Stimulated activated naive CD8-positive, alpha-beta T cell treated with anti-CD3 and anti-CD28 coated beads, Interleukin-15, amount 100 ng/mL, for 72 hours (primary cell): ENCODE measurements at regions not wholly inside any gene's neighbourhood (a gene's known extent, or its start where the extent isn't known, plus 50 kb on each side); places are given as distances from the start of the nearest gene placed in this dataset.
"Not testable (repeated sequence)": the region's sequence is repeated elsewhere in the genome, so short reads cannot be mapped to it uniquely, and the experiment has no call there.

Experiments used
- ATAC-seq: fragments of 150-1000 bp; cut with Tn5 transposase; 2 replicates; pipeline ENCODE4 v1.10.0; 2021; ENCODE audit warnings: mild to moderate bottlenecking, moderate library complexity
- DNase-seq, 2 donors: peaks; one replicate each; pipeline ENCODE4 v3.0.0; 2021 to 2022
- H3K27ac Mint-ChIP-seq, 2 donors: one replicate each; pipeline ENCODE4 v1.8.0; 2022; ENCODE audit warnings: mild to moderate bottlenecking in 2 of 2, mixed read lengths in 2 of 2, moderate library complexity in 2 of 2
- H3K27me3 Mint-ChIP-seq: one replicate; pipeline ENCODE4 v1.8.0; 2022; ENCODE audit warnings: mixed read lengths
- H3K4me1 Mint-ChIP-seq: one replicate; pipeline ENCODE4 v1.8.0; 2022; ENCODE audit warnings: mild to moderate bottlenecking, mixed read lengths
- H3K4me3 Mint-ChIP-seq, 2 donors: one replicate each; pipeline ENCODE4 v1.8.0; 2022; ENCODE audit warnings: mild to moderate bottlenecking in 2 of 2, mixed read lengths in 2 of 2, moderate library complexity in 1 of 2
- H3K9me3 Mint-ChIP-seq, 2 donors: one replicate each; pipeline ENCODE4 v1.8.0; 2022; ENCODE audit warnings: mixed read lengths in 2 of 2

- Mint-ChIP-seq H3K4me1 (no peaks in the 10 kb centered on the region), H3K27me3 (no peaks in the 10 kb centered on the region), H3K9me3 (peaks cover 0 to 3% of the 10 kb centered on the region in 2 donors), H3K4me3 (no peak overlapping the region), H3K27ac (no peak overlapping the region)
- DNase-seq (no peak), ATAC-seq (no peak)
These were observed 552.7 kb downstream of the ZNF674 start for GRCh38 chrX:45992402-45993123.

GRCh38 chrX:45986971-45987370, 558.2 kb downstream of the ZNF674 start:
- DNase-seq (no peak), ATAC-seq (no peak)
- Mint-ChIP-seq H3K4me3 (no peak overlapping the region), H3K27me3 (no peaks in the 10 kb centered on the region), H3K4me1 (no peaks in the 10 kb centered on the region), H3K9me3 (peaks cover 0 to 3% of the 10 kb centered on the region in 2 donors), H3K27ac (no peak overlapping the region)

- Mint-ChIP-seq H3K27me3 (no peaks in the 10 kb centered on the region), H3K4me3 (no peak overlapping the region), H3K4me1 (no peaks in the 10 kb centered on the region), H3K27ac (no peak overlapping the region), H3K9me3 (peaks cover 0 to 3% of the 10 kb centered on the region in 2 donors)
- DNase-seq (no peak), ATAC-seq (no peak)
These were observed 559.1 kb downstream of the ZNF674 start for GRCh38 chrX:45986081-45986480.

GRCh38 chrX:45982958-45983727, 562.1 kb downstream of the ZNF674 start:
- H3K27me3 Mint-ChIP-seq, DNase-seq, ATAC-seq, H3K4me1 Mint-ChIP-seq, H3K9me3 Mint-ChIP-seq, H3K27ac Mint-ChIP-seq, H3K4me3 Mint-ChIP-seq: not testable (repeated sequence)

GRCh38 chrX:45980726-45981125, 564.5 kb downstream of the ZNF674 start:
- Mint-ChIP-seq H3K27me3 (no peaks in the 10 kb centered on the region), H3K4me1 (no peaks in the 10 kb centered on the region), H3K9me3 (no peaks in the 10 kb centered on the region), H3K27ac (no peak overlapping the region), H3K4me3 (no peak overlapping the region)
- ATAC-seq, result no peak
- no peak for DNase-seq

- DNase-seq (no peak), ATAC-seq (no peak)
- no peaks in the 10 kb centered on the region for H3K9me3 Mint-ChIP-seq
- H3K27ac Mint-ChIP-seq, result no peak overlapping the region
- H3K4me3 Mint-ChIP-seq, result no peak overlapping the region
- H3K4me1 Mint-ChIP-seq, result no peaks in the 10 kb centered on the region
- H3K27me3 Mint-ChIP-seq, result no peaks in the 10 kb centered on the region
These were observed 569.6 kb downstream of the ZNF674 start for GRCh38 chrX:45975633-45976032.

GRCh38 chrX:45972636-45973035, 572.6 kb downstream of the ZNF674 start:
- no peak overlapping the region for H3K4me3 Mint-ChIP-seq
- no peaks in the 10 kb centered on the region for H3K9me3 Mint-ChIP-seq
- H3K4me1 Mint-ChIP-seq, result no peaks in the 10 kb centered on the region
- H3K27ac Mint-ChIP-seq, result no peak overlapping the region
- no peak for ATAC-seq
- no peak for DNase-seq
- no peaks in the 10 kb centered on the region for H3K27me3 Mint-ChIP-seq

- H3K27me3 Mint-ChIP-seq, result no peaks in the 10 kb centered on the region
- no peaks in the 10 kb centered on the region for H3K4me1 Mint-ChIP-seq
- DNase-seq, result no peak
- no peak for ATAC-seq
- H3K9me3 Mint-ChIP-seq, result no peaks in the 10 kb centered on the region
- H3K27ac Mint-ChIP-seq, result no peak overlapping the region
- H3K4me3 Mint-ChIP-seq, result no peak overlapping the region
These were observed 585.7 kb downstream of the ZNF674 start for GRCh38 chrX:45959567-45959966.

- Mint-ChIP-seq H3K9me3 (no peaks in the 10 kb centered on the region), H3K4me1 (no peaks in the 10 kb centered on the region), H3K27me3 (no peaks in the 10 kb centered on the region), H3K4me3 (no peak overlapping the region), H3K27ac (no peak overlapping the region)
- ATAC-seq, result no peak
- no peak for DNase-seq
These were observed 588.9 kb downstream of the ZNF674 start for GRCh38 chrX:45956191-45956870.

GRCh38 chrX:45955661-45956060, 589.6 kb downstream of the ZNF674 start:
- no peak overlapping the region for H3K27ac Mint-ChIP-seq
- no peaks in the 10 kb centered on the region for H3K9me3 Mint-ChIP-seq
- no peaks in the 10 kb centered on the region for H3K4me1 Mint-ChIP-seq
- H3K4me3 Mint-ChIP-seq, result no peak overlapping the region
- ATAC-seq (no peak), DNase-seq (no peak)
- H3K27me3 Mint-ChIP-seq, result no peaks in the 10 kb centered on the region

- H3K27me3 Mint-ChIP-seq, result no peaks in the 10 kb centered on the region
- no peak overlapping the region for H3K4me3 Mint-ChIP-seq
- H3K27ac Mint-ChIP-seq, result no peak overlapping the region
- H3K9me3 Mint-ChIP-seq, result no peaks in the 10 kb centered on the region
- H3K4me1 Mint-ChIP-seq, result no peaks in the 10 kb centered on the region
- DNase-seq (no peak), ATAC-seq (no peak)
These were observed 591.2 kb downstream of the ZNF674 start for GRCh38 chrX:45954026-45954425.

- Mint-ChIP-seq H3K27ac (no peak overlapping the region), H3K27me3 (no peaks in the 10 kb centered on the region), H3K9me3 (no peaks in the 10 kb centered on the region), H3K4me3 (no peak overlapping the region), H3K4me1 (no peaks in the 10 kb centered on the region)
- ATAC-seq (no peak), DNase-seq (no peak)
These were observed 593.2 kb downstream of the ZNF674 start for GRCh38 chrX:45952030-45952429.

- Mint-ChIP-seq H3K9me3 (no peaks in the 10 kb centered on the region), H3K27ac (no peak overlapping the region), H3K27me3 (no peaks in the 10 kb centered on the region), H3K4me1 (no peaks in the 10 kb centered on the region), H3K4me3 (no peak overlapping the region)
- DNase-seq, result no peak
- ATAC-seq, result no peak
These were observed 609.8 kb downstream of the ZNF674 start for GRCh38 chrX:45935408-45935807.

- H3K4me3 Mint-ChIP-seq, result no peak overlapping the region
- H3K27me3 Mint-ChIP-seq, result no peaks in the 10 kb centered on the region
- no peaks in the 10 kb centered on the region for H3K4me1 Mint-ChIP-seq
- DNase-seq (no peak), ATAC-seq (no peak)
- no peak overlapping the region for H3K27ac Mint-ChIP-seq
- no peaks in the 10 kb centered on the region for H3K9me3 Mint-ChIP-seq
These were observed 632.9 kb downstream of the ZNF674 start for GRCh38 chrX:45912316-45912715.

GRCh38 chrX:45907786-45908185, 637.4 kb downstream of the ZNF674 start:
- H3K9me3 Mint-ChIP-seq, result no peaks in the 10 kb centered on the region
- ATAC-seq, result no peak
- H3K27ac Mint-ChIP-seq, result no peak overlapping the region
- no peak overlapping the region for H3K4me3 Mint-ChIP-seq
- no peaks in the 10 kb centered on the region for H3K27me3 Mint-ChIP-seq
- no peak for DNase-seq
- peaks cover 8% of the 10 kb centered on the region for H3K4me1 Mint-ChIP-seq

- H3K4me1 Mint-ChIP-seq, result peaks cover 8% of the 10 kb centered on the region
- no peak overlapping the region for H3K4me3 Mint-ChIP-seq
- peaks cover 13% of the 10 kb centered on the region for H3K27me3 Mint-ChIP-seq
- no peak for ATAC-seq
- no peak for DNase-seq
- H3K27ac Mint-ChIP-seq, result no peak overlapping the region
- H3K9me3 Mint-ChIP-seq, result no peaks in the 10 kb centered on the region
These were observed 641.4 kb downstream of the ZNF674 start for GRCh38 chrX:45903781-45904201.
